ENCODE measurements at regions not wholly inside any gene's neighbourhood (a gene's known extent, or its start where the extent isn't known, plus 50 kb on each side); places are given as distances from the start of the nearest gene placed in this dataset.
"Not testable (repeated sequence)": the region's sequence is repeated elsewhere in the genome, so short reads cannot be mapped to it uniquely, and the experiment has no call there.

DNA sequence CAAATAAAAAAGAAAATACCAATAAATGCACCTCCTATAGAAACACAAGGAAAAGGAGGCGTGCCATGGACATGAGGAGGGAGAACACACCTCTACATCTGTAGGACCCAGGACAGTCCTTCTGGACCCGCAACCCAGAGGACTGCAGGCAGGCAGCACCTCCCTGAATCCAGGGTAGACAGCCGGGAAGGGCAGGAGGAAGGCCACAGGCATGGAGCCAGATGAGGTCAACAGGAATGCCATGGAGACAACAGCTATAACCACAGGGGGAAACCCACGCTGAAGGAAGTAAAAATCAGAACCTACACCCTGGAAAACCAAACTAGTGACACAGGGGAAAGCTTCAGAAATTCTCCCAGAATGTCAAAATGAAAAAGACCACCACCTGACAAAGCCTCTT lies 248.8 kb upstream of the NSMCE3 start:
- no peaks in the 10 kb centered on the region for H3K27me3 Mint-ChIP-seq
- DNase-seq (no peak), ATAC-seq (no peak)
- peaks cover 8 to 25% of the 10 kb centered on the region in 2 donors for H3K9me3 Mint-ChIP-seq
- no peak overlapping the region for H3K4me3 Mint-ChIP-seq
- H3K4me1 Mint-ChIP-seq = no peaks in the 10 kb centered on the region
- no peak overlapping the region for H3K27ac Mint-ChIP-seq

DNA sequence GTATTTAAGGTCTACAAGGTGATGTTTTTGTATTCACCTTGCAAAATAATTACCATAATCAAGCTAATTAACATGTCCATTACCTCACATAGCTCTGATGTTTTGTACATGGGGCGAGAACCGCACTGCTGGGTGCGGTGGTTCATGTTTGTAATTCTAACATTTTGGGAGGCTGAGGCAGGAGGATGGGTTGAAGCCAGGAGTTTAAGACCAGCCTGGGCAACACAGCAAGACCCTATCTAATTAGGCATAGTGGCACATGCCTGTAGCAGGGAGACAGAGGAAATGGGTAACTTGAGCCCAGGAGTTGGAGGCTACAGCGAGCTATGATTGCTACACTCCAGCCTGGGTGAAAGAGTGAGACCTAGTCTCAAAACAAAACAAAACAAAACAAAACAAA lies 248.2 kb upstream of the NSMCE3 start:
- H3K4me3 Mint-ChIP-seq = no peak overlapping the region
- H3K4me1 Mint-ChIP-seq = no peaks in the 10 kb centered on the region
- H3K9me3 Mint-ChIP-seq = peaks cover 8 to 25% of the 10 kb centered on the region in 2 donors
- no peaks in the 10 kb centered on the region for H3K27me3 Mint-ChIP-seq
- DNase-seq (no peak), ATAC-seq (no peak)
- no peak overlapping the region for H3K27ac Mint-ChIP-seq

GRCh38 chr15:29516929-29517328 lies 247.3 kb upstream of the NSMCE3 start:
- Mint-ChIP-seq H3K9me3 (peaks cover 8 to 25% of the 10 kb centered on the region in 2 donors), H3K4me1 (no peaks in the 10 kb centered on the region), H3K4me3 (no peak overlapping the region), H3K27ac (no peak overlapping the region), H3K27me3 (no peaks in the 10 kb centered on the region)
- ATAC-seq (no peak), DNase-seq (no peak)

- DNase-seq = no peak
- no peaks in the 10 kb centered on the region for H3K4me1 Mint-ChIP-seq
- H3K27ac Mint-ChIP-seq = no peak overlapping the region
- H3K9me3 Mint-ChIP-seq = peaks cover 8 to 25% of the 10 kb centered on the region in 2 donors
- no peaks in the 10 kb centered on the region for H3K27me3 Mint-ChIP-seq
- H3K4me3 Mint-ChIP-seq = no peak overlapping the region
- no peak for ATAC-seq
Measured at GRCh38 chr15:29514926-29515325, 245.3 kb upstream of the NSMCE3 start.

- Mint-ChIP-seq H3K27me3 (peaks cover 21% of the 10 kb centered on the region), H3K27ac (no peak overlapping the region), H3K4me1 (no peaks in the 10 kb centered on the region), H3K9me3 (peaks cover 8 to 33% of the 10 kb centered on the region in 2 donors), H3K4me3 (no peak overlapping the region)
- ATAC-seq (no peak), DNase-seq (no peak)
Measured at GRCh38 chr15:29511663-29512062, 242.0 kb upstream of the NSMCE3 start.

DNA sequence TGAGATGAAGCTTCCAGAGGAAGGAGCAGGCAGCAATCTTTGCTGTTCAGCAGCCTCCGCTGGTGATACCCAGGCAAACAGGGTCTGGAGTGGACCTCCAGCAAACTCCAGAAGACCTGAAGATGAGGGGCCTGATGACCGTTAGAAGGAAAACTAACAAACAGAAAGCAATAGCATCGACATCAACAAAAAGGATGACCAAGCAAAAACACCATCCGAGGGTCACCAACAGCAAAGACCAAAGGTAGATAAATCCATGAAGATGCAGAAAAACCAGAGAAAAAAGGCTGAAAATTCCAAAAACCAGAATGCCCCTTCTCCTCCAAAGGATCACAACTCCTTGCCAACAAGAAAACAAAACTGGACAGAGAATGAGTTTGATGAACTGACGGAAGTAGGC lies 235.9 kb upstream of the NSMCE3 start:
- not testable (repeated sequence) for DNase-seq, H3K4me3 Mint-ChIP-seq, H3K4me1 Mint-ChIP-seq, H3K27ac Mint-ChIP-seq, ATAC-seq
- H3K9me3 Mint-ChIP-seq = peaks cover 8 to 57% of the 10 kb centered on the region in 2 donors
- H3K27me3 Mint-ChIP-seq = peaks cover 67% of the 10 kb centered on the region

- ATAC-seq = no peak
- Mint-ChIP-seq H3K4me1 (no peaks in the 10 kb centered on the region), H3K27me3 (peaks cover 8% of the 10 kb centered on the region), H3K9me3 (no peaks in the 10 kb centered on the region), H3K27ac (no peak overlapping the region), H3K4me3 (no peak overlapping the region)
- DNase-seq = no peak
Measured at GRCh38 chr15:29490747-29491471, 221.3 kb upstream of the NSMCE3 start.

- Mint-ChIP-seq H3K27ac (no peak overlapping the region), H3K4me1 (no peaks in the 10 kb centered on the region), H3K27me3 (peaks cover 25% of the 10 kb centered on the region), H3K4me3 (no peak overlapping the region), H3K9me3 (no peaks in the 10 kb centered on the region)
- no peak for DNase-seq
- ATAC-seq = no peak
Measured at GRCh38 chr15:29480949-29481348, 211.3 kb upstream of the NSMCE3 start.

- Mint-ChIP-seq H3K4me3 (no peak overlapping the region), H3K27ac (no peak overlapping the region), H3K9me3 (no peaks in the 10 kb centered on the region), H3K4me1 (no peaks in the 10 kb centered on the region), H3K27me3 (peaks cover 25% of the 10 kb centered on the region)
- ATAC-seq (no peak), DNase-seq (no peak)
Measured at GRCh38 chr15:29480278-29480677, 210.7 kb upstream of the NSMCE3 start.

GRCh38 chr15:29477256-29477655 lies 207.6 kb upstream of the NSMCE3 start:
- ATAC-seq = no peak
- no peaks in the 10 kb centered on the region for H3K4me1 Mint-ChIP-seq
- H3K27ac Mint-ChIP-seq = no peak overlapping the region
- no peaks in the 10 kb centered on the region for H3K9me3 Mint-ChIP-seq
- no peak overlapping the region for H3K4me3 Mint-ChIP-seq
- peaks cover 20% of the 10 kb centered on the region for H3K27me3 Mint-ChIP-seq
- DNase-seq = no peak

- ATAC-seq (no peak), DNase-seq (no peak)
- no peaks in the 10 kb centered on the region for H3K4me1 Mint-ChIP-seq
- H3K27me3 Mint-ChIP-seq = peaks cover 17% of the 10 kb centered on the region
- H3K27ac Mint-ChIP-seq = no peak overlapping the region
- H3K9me3 Mint-ChIP-seq = no peaks in the 10 kb centered on the region
- no peak overlapping the region for H3K4me3 Mint-ChIP-seq
Measured at GRCh38 chr15:29476503-29477080, 207.0 kb upstream of the NSMCE3 start.

- Mint-ChIP-seq H3K4me3 (no peak overlapping the region), H3K27ac (no peak overlapping the region), H3K27me3 (peaks cover 10% of the 10 kb centered on the region), H3K9me3 (no peaks in the 10 kb centered on the region), H3K4me1 (no peaks in the 10 kb centered on the region)
- DNase-seq (no peak), ATAC-seq (no peak)
Measured at GRCh38 chr15:29475096-29475495, 205.5 kb upstream of the NSMCE3 start.

GRCh38 chr15:29473621-29474105 lies 204.0 kb upstream of the NSMCE3 start:
- no peaks in the 10 kb centered on the region for H3K4me1 Mint-ChIP-seq
- no peaks in the 10 kb centered on the region for H3K9me3 Mint-ChIP-seq
- DNase-seq = no peak
- H3K27me3 Mint-ChIP-seq = no peaks in the 10 kb centered on the region
- H3K4me3 Mint-ChIP-seq = no peak overlapping the region
- no peak overlapping the region for H3K27ac Mint-ChIP-seq
- ATAC-seq = no peak

DNA sequence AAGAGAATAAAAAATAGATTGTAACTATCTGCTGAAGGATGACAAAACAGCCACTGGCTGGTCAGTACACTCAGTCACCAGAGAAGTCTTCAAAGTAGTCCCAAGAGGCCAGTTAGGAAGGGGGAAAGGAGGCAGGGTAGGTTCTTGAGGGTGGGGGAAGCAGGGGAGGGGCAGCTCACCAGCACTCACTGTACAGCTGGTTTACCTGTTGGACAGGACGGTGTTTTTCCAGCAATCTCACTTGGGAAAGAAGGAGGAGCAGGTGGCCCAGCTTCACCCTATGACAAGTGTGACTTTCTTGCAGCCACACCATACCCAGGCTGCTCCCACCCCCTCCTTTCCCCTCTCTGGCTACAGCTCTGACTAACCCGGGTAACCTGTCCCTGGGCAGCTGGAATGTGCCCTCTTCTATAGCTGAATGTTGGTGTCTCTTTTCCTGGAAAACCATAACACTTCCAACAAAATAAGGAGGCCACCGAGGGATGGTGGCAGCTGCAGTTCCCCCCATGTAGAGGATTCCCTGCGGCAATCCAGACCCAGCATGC lies 203.4 kb upstream of the NSMCE3 start:
- Mint-ChIP-seq H3K4me1 (no peaks in the 10 kb centered on the region), H3K4me3 (no peak overlapping the region), H3K9me3 (no peaks in the 10 kb centered on the region), H3K27ac (peak overlapping the region in 1 of 2 donors; percentile 67), H3K27me3 (no peaks in the 10 kb centered on the region)
- DNase-seq (no peak), ATAC-seq (no peak)

- Mint-ChIP-seq H3K9me3 (no peaks in the 10 kb centered on the region), H3K27ac (peak overlapping the region in 1 of 2 donors; percentile 46), H3K27me3 (no peaks in the 10 kb centered on the region), H3K4me3 (no peak overlapping the region), H3K4me1 (no peaks in the 10 kb centered on the region)
- ATAC-seq (no peak), DNase-seq (no peak)
Measured at GRCh38 chr15:29471757-29472156, 202.1 kb upstream of the NSMCE3 start.

DNA sequence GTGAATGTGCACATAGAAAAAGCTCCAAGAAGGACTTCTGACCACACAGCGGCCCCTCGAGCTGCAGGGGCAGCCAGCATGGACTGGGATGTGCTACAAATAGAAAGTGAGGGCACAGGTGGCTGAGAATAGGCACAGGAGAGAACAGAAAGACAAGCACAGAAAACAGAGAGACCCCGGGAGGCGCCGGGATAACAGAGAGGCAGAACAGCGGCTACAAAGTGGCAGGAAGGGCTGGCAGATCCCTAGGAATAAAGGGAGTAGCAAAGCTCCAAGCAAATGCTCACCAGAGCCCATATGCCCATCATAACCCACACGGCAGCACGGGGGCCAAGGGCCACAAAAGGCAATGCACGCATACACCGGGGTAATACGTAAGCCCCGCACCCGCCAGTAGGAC lies 201.7 kb upstream of the NSMCE3 start:
- Mint-ChIP-seq H3K27ac (peak overlapping the region in 1 of 2 donors; percentile 87), H3K9me3 (no peaks in the 10 kb centered on the region), H3K27me3 (no peaks in the 10 kb centered on the region), H3K4me1 (no peaks in the 10 kb centered on the region), H3K4me3 (no peak overlapping the region)
- DNase-seq = no peak
- ATAC-seq = no peak
